Astrocyte (in vitro differentiated cells and primary cell): ENCODE measurements at regions not wholly inside any gene's neighbourhood (a gene's known extent, or its start where the extent isn't known, plus 50 kb on each side); places are given as distances from the start of the nearest gene placed in this dataset.

Experiments used
- CTCF ChIP-seq: IDR thresholded peaks from 2 replicates; pipeline ENCODE4 v1.5.1; 2011; ENCODE audit warnings: low read depth, mild to moderate bottlenecking, inconsistent platforms, low read length, moderate library complexity; ENCODE audit not compliant: insufficient read depth
- EZH2 ChIP-seq: IDR thresholded peaks from 2 replicates; pipeline ENCODE4 v1.6.1; 2012; ENCODE audit warnings: mild to moderate bottlenecking, low read length, inconsistent platforms; ENCODE audit not compliant: insufficient read depth

GRCh38 chr3:18533039-18533438 lies 107.9 kb upstream of the SATB1 start:
- TF ChIP-seq CTCF (no peak), EZH2 (no peak)
